DMS79 treated with DMSO at 0.1 percent for 48 hours (cell line): ENCODE measurements at regions not wholly inside any gene's neighbourhood (a gene's known extent, or its start where the extent isn't known, plus 50 kb on each side); places are given as distances from the start of the nearest gene placed in this dataset.

Experiments
- DNase-seq: peaks from one replicate; lab custom pipeline; 2025; lab: John Stamatoyannopoulos, UW

DNA sequence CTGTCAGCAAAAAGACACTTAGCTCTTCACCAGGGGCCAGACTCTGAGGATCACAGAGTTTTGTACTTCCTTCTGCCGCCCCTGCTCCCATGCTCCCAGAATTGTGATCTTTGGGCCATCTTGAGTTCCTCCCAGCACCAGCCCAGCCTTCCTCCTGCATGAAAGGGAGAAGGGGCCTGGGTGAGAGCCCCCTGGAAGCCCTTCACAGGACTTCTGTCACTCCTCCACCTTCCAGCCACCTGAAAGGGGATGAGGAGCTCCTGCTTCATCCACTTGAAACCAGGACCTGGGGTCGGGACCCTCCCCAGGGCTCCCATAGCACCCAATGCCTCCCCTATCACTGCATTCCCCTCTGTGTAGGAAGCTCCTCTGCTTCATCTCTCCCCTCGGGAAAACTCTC is 174.2 kb downstream of the BUD13 start:
- no peak for DNase-seq

- no peak for DNase-seq
These were observed 174.8 kb downstream of the BUD13 start for GRCh38 chr11:116598036-116598435.

DNA sequence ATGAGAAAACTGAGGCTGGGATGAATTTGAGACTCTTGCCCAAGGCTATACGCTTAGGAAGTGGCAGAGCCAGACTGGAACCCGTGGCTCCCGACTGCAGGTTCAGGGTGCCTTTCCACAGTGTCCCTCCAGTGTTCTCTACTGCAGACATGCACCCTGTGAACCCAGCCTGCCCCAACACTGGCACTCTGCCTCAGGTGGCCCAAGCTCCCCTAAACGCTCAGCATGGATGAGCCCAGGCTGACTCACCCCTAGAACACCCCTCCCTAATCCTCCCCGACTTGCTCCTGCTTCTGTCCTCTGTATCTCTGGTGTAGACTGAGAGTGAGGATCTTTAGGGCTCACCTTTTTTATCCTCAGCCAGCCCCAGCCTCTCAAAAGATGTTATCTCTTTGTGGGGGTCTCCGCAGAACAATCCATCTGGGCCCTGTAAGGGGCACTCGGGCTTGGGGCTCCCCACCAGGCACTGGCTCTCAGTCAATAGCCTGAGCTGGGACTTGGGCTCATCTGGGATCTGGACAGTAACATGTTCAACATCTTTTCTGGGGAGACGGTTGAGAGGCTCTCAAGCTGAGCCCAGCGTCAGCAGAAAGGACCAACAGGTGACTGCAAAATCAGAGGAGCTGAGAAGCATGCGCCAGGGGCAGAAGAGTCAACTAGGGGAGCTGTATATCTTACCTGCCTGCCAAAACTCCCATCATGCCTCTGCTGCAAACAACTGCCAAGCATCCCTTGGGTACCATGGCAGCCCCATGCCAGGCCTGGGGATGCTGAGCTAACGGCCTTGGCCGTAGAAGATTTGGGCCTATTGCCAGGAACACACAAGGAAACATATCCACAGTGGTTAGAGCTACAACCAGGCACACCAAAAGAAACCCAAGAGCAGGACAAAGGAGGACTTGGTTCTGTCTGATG is 176.2 kb downstream of the BUD13 start:
- DNase-seq = peak; percentile 75

DNA sequence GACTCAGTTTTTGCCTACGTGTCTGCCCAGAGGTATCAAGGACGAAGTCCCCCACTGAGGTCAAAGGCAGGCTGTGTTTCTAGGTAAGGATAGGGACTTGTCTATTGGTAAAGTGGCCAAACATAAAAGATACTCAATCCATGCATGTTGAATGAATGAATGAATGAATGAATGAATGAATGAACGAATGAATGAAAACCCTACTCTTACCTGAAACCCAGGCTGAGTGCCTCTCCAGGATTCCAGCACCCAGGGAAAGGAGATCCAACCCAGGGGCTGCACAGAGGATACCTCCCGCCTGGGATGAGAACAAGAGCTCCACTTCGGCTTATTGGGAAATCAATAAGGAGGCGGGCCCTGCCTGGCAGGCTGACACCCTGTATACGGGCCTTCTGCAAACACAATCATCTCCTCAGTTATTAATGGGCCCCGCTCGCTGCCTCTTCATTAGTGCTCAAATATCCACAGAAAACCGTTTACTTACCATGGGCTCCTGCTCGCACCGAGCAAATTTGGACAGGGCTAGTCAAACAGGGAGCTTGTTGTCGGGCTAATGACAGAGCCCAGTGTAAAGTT is 177.4 kb downstream of the BUD13 start:
- DNase-seq = peak; percentile 79

- no peak for DNase-seq
These were observed 181.8 kb downstream of the BUD13 start for GRCh38 chr11:116590844-116591570.

DNA sequence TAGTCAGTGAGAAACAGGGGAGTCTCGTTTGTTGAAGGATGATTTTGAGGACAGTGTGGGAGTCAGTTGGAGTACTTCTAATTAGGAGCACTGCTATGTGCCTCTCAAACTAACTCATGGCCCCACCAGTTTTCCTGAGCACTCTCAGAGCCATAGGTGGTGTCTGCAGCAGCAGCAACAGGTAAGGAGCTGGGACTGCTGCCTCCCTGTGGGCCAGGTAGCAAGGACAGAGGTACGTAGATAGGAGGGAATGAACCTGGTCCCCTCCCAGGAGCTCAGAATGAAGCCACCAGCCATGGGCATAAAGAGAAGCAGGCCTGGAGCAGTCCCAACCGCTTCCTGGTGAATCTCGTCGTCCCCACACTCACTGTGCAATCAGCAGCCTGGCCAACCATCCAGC is 183.4 kb downstream of the BUD13 start:
- no peak for DNase-seq

DNA sequence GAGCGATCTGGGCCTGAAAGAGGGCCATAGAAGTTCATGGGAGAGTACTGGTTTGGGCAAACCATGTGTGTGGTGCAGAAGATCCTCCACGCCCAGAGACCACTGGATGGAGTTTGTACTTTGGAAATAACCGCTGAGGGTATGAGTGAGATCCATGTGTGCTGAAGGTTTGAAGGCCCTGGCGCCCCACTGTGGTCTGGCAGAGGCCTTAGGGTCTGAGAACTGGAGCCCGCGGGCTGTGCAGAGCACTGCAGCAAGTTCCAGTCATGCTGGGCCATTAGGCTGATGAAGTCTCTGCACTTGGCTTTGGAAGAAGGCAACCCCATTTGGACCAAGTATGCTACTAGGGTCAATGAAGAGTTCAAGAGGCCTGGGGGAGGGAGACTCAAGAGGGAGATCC is 186.4 kb downstream of the BUD13 start:
- DNase-seq = no peak

DNA sequence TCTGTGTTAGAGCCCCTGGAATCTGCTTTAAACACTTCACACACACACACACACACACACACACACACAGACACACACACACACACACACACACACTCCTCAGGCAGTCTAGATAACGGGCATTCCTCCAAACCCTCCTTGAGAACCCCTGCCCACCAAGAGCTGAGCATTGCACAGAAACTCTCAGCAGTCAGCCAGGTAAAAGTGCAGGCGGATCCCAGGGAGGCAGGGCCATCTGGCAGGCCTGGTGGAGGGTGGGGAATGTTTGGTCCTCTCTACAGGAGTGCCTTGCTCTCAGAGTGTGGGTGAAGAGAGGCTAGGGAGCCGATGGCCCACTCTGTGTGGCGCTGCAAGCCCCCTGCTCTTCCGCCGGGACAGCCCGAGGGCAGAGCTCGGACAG is 190.2 kb downstream of the BUD13 start:
- peak; percentile 79 for DNase-seq

DNA sequence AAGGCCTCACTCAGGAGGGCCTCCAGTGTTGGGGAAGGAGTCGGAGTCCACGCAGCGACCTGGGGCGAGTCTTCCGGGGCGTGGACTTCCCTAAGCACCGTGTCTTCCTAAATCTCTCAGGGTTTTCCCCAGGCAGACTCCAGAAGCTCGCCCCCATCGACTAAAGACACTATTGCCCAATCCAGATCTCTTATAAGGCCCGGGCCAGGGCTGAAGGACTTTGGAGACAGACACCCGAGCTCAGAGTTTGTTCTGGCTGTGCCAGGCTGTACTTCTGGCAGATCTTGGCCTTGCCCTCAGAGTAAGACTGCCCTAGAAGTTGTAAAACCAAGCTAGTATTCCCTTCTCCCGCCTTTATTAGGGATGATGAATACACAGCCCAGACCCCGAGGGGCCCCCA is 191.4 kb downstream of the BUD13 start:
- no peak for DNase-seq

GRCh38 chr11:116580799-116581198 is 192.0 kb downstream of the BUD13 start:
- peak; percentile 57 for DNase-seq

DNA sequence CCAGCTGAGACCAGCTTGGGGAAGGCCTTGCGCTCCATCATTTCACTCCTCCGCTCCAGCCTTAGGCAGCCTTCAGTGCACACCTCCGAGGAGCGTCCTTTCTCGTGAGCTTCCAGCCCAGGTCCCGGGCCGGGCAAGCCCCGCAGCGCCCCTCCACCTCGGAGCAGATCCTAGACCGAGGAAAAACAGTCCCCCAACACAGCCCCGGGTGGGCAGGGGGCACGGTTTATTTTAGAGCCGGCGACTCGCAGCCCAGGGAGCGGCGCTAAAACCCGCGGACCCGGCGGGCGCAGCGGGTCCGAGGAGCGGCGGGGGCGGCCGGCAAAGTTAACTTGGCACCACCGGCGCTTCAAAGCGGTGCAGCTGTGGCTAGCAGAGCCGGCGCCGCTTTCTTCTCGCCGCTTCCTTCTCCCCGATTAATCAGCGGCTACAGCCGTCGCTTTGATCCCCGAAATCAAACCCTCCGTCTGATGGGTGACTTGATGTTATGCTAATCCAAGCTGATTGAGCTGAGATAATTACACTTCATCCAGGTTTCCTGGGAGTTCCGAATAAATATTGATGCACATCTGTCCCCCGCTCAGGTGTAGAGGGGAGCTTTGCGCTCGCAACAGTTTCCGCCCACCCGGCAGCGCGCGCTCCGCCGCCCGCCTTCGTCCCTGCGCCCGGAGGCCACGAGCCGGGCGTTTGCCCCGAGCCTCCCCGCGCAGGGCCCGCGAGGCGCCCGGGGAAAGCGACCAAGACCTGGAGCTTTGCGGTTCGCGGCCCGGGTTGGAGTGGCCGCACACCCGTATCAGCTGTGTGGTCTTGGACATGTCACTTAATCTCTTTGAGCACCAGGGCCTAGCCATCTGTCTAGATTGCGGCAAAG is 192.7 kb downstream of the BUD13 start:
- peak; percentile 36 for DNase-seq

GRCh38 chr11:116579031-116579653 is 193.6 kb downstream of the BUD13 start:
- DNase-seq = peak; percentile 94

GRCh38 chr11:116577956-116578355 is 194.8 kb downstream of the BUD13 start:
- DNase-seq = no peak

GRCh38 chr11:116577273-116577672 is 195.5 kb downstream of the BUD13 start:
- no peak for DNase-seq

- DNase-seq = no peak
These were observed 196.3 kb downstream of the BUD13 start for GRCh38 chr11:116576526-116576925.

DNA sequence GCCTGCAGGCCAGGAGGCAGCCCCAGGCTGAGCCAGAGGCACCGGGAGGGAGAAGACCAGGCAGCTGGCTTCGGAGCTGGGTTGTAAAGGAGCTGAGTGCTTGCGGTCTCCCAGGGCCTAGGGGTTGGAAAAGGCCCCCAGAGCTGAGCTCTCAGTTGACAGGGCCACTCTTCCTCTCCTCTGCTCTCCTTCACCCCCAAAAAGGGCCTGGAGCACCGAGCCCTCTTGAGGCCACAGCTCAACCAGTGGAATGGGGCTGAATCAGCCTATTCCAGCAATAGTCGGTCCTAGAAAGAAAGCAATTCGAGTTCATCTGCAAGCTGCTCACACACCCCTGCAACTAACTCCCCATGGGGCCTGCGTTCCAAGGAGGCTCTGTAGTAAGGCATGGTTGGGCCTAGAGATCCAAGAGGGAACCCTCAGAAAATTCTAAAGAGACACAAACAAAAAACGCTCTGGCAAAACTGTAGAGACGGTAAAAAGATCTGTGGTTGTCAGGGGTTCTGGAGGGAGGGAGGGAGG is 205.0 kb downstream of the BUD13 start:
- DNase-seq = no peak

GRCh38 chr11:116563712-116564047 is 209.1 kb downstream of the BUD13 start:
- DNase-seq = peak; percentile 72

GRCh38 chr11:116563028-116563711 is 209.6 kb downstream of the BUD13 start:
- DNase-seq = peak; percentile 97

DNA sequence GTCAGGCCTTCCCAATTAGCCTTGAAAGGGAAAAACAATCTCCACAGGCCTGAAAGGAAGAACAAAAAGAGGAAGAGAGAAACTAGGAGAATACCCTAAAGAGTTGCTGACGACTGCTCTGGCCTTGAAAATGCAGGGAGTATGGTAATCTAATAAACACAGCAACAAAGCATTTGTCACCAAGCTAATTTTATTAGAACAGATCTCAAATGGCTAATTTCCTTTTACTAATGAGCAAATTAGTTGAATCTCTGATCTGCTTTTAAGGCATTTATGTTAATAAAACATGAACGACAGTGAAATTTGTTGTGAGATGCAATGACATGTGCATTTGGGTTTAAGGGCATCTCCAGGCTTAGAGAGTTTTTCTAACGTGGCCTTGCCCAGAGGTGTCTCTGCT is 212.2 kb downstream of the BUD13 start:
- DNase-seq = no peak

GRCh38 chr11:116558504-116559211 is 214.1 kb downstream of the BUD13 start:
- DNase-seq = no peak
